Liver (tissue), 7 donors: ENCODE measurements at regions not wholly inside any gene's neighbourhood (a gene's known extent, or its start where the extent isn't known, plus 50 kb on each side); places are given as distances from the start of the nearest gene placed in this dataset.

Source experiments
- DNase-seq: peaks from one replicate; pipeline ENCODE4 v3.0.0-alpha.2; 2017; ENCODE audit warnings: low spot score
- H3K27ac ChIP-seq, 2 donors: one replicate each; pipeline ENCODE4 v1.7.0; 2013; ENCODE audit warnings: inconsistent platforms in 2 of 2, low read length in 2 of 2, control low read depth in 1 of 2, low read depth in 1 of 2, mild to moderate bottlenecking in 1 of 2
- H3K27me3 ChIP-seq, 4 donors: one replicate each; pipeline versions ENCODE4 v1.6.1 to v1.7.0; 2013; ENCODE audit warnings: low read length in 3 of 4, inconsistent platforms in 1 of 4, mild to moderate bottlenecking in 1 of 4, moderate library complexity in 1 of 4; ENCODE audit not compliant: control insufficient read depth in 4 of 4, insufficient read depth in 4 of 4
- H3K36me3 ChIP-seq, 4 donors: one replicate each; pipeline versions ENCODE4 v1.6.1 to v1.7.0; 2013; ENCODE audit warnings: low read length in 3 of 4, mild to moderate bottlenecking in 3 of 4, low read depth in 1 of 4, moderate library complexity in 1 of 4; ENCODE audit not compliant: control insufficient read depth in 4 of 4, insufficient read depth in 3 of 4
- H3K4me1 ChIP-seq, 4 donors: one replicate each; pipeline versions ENCODE4 v1.6.1 to v1.7.0; 2013; ENCODE audit warnings: low read length in 3 of 4, mild to moderate bottlenecking in 3 of 4, moderate library complexity in 1 of 4; ENCODE audit not compliant: control insufficient read depth in 4 of 4, insufficient read depth in 4 of 4
- H3K4me3 ChIP-seq, 3 donors: one replicate each; pipeline versions ENCODE4 v1.6.1 to v1.7.0; 2013; ENCODE audit warnings: low read length in 3 of 3, control low read depth in 1 of 3, low read depth in 1 of 3, mild to moderate bottlenecking in 1 of 3
- H3K9ac ChIP-seq, 2 donors: one replicate each; pipeline ENCODE4 v1.7.0; 2013; ENCODE audit warnings: low read length in 2 of 2, mild to moderate bottlenecking in 2 of 2, moderate library complexity in 2 of 2, control low read depth in 1 of 2, low read depth in 1 of 2
- H3K9me3 ChIP-seq, 4 donors: one replicate each; pipeline versions ENCODE4 v1.6.1 to v1.7.0; 2013; ENCODE audit warnings: low read length in 3 of 4; ENCODE audit not compliant: control insufficient read depth in 4 of 4
- ATF3 ChIP-seq: IDR thresholded peaks from 2 replicates; pipeline ENCODE4 v1.6.1; 2016; ENCODE audit warnings: antibody characterized with exemption
- EGR1 ChIP-seq, 2 donors: IDR thresholded peaks; 2 replicates each; pipeline ENCODE4 v1.6.1; 2016 to 2018; ENCODE audit warnings: antibody characterized with exemption in 2 of 2, low read depth in 2 of 2
- FOXA2 ChIP-seq: IDR thresholded peaks from 2 replicates; pipeline ENCODE4 v1.6.1; 2016; ENCODE audit warnings: antibody characterized with exemption
- GABPA ChIP-seq, 2 donors: IDR thresholded peaks in 1 of 2; conservative IDR thresholded peaks in 1 of 2; 2 replicates each; pipeline ENCODE4 v1.6.1; 2016; ENCODE audit warnings: antibody characterized with exemption in 2 of 2, mild to moderate bottlenecking in 1 of 2, moderate library complexity in 1 of 2
- HNF4A ChIP-seq, 2 donors: conservative IDR thresholded peaks; 2 replicates each; pipeline ENCODE4 v1.6.1; 2016; ENCODE audit warnings: antibody characterized with exemption in 2 of 2, mild to moderate bottlenecking in 2 of 2
- HNF4G ChIP-seq: IDR thresholded peaks from 2 replicates; pipeline ENCODE4 v1.6.1; 2016; ENCODE audit warnings: antibody characterized with exemption
- JUND ChIP-seq, 2 donors: IDR thresholded peaks; 2 replicates each; pipeline ENCODE4 v1.6.1; 2016; ENCODE audit warnings: antibody characterized with exemption in 2 of 2
- MAX ChIP-seq: IDR thresholded peaks from 2 replicates; pipeline ENCODE4 v1.6.1; 2016; ENCODE audit warnings: antibody characterized with exemption
- NR2F2 ChIP-seq: IDR thresholded peaks from 2 replicates; pipeline ENCODE4 v1.6.1; 2016; ENCODE audit warnings: antibody characterized with exemption
- RAD21 ChIP-seq, 2 donors: IDR thresholded peaks; 2 replicates each; pipeline ENCODE4 v1.6.1; 2016; ENCODE audit warnings: antibody characterized with exemption in 2 of 2, mild to moderate bottlenecking in 2 of 2
- REST ChIP-seq: IDR thresholded peaks from 2 replicates; pipeline ENCODE4 v1.6.1; 2016; ENCODE audit warnings: antibody characterized with exemption, mild to moderate bottlenecking
- RXRA ChIP-seq, 2 donors: IDR thresholded peaks; 2 replicates each; pipeline ENCODE4 v1.6.1; 2017 to 2018; ENCODE audit warnings: antibody characterized with exemption in 2 of 2, mild to moderate bottlenecking in 1 of 2
- SP1 ChIP-seq: IDR thresholded peaks from 2 replicates; pipeline ENCODE4 v1.6.1; 2018; ENCODE audit warnings: antibody characterized with exemption, mild to moderate bottlenecking
- TAF1 ChIP-seq: conservative IDR thresholded peaks from 2 replicates; pipeline ENCODE4 v1.6.1; 2016; ENCODE audit warnings: antibody characterized with exemption, mild to moderate bottlenecking
- YY1 ChIP-seq: IDR thresholded peaks from 2 replicates; pipeline ENCODE4 v1.6.1; 2016; ENCODE audit warnings: antibody characterized with exemption, mild to moderate bottlenecking
- ZBTB33 ChIP-seq: IDR thresholded peaks from 2 replicates; pipeline ENCODE4 v1.6.1; 2016; ENCODE audit warnings: antibody characterized with exemption
- WGBS: extraction: QIAGEN DNeasy Blood & Tissue Kit; methylation state at CpG from one replicate; pipeline ENCODE4 v1.1.7; 2013; 5-methylcytosine and 5-hydroxymethylcytosine counted together
- donor health status: healthy.
- donor health status: healthy.
- donor health status: healthy.
- donor health status: healthy.

- Histone ChIP-seq H3K27me3 (peaks cover 0 to 2% (median 0%) of the 10 kb centered on the region in 4 donors), H3K36me3 (no peaks in the 10 kb centered on the region), H3K27ac (no peak overlapping the region), H3K9ac (no peak overlapping the region), H3K9me3 (no peaks in the 10 kb centered on the region), H3K4me1 (no peaks in the 10 kb centered on the region), H3K4me3 (no peak overlapping the region)
- DNase-seq, result no peak
- no peak for TF ChIP-seq RAD21 (IDR thresholded peaks at IDR 0.05)
- TF ChIP-seq SP1, result no peak
- TF ChIP-seq RXRA (IDR thresholded peaks at IDR 0.05), result no peak
- no peak for TF ChIP-seq FOXA2
- no peak for TF ChIP-seq HNF4G
- TF ChIP-seq ATF3, result no peak
- TF ChIP-seq HNF4A (conservative IDR thresholded peaks at IDR 0.05), result no peak
- no peak for TF ChIP-seq JUND (IDR thresholded peaks at IDR 0.05)
- TF ChIP-seq REST, result no peak
- TF ChIP-seq NR2F2, result no peak
- 88% methylated on average over 2 of the region's 2 CpGs for WGBS
Measured at GRCh38 chr16:26261621-26262020, 569.9 kb downstream of the HS3ST4 start.

DNA sequence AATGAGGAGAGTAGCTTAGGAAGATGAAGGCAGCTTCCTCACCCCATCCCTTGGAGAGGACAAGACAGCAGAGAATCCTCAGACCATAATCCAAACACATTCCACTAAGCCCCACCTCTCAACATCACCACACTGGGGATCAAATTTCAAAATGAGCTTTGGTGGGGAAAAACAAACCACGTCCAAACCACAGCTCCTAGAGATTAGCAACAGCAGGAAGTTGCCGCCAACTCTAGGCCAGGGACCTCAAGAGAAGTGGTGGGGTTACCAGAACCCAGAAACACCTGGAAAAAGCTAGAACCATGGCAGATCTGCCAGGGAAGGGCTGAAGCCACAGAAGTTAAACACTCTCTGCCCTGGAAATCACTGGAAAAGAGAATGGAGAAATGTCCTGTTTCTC, 571.6 kb downstream of the HS3ST4 start:
- no peaks in the 10 kb centered on the region for H3K9me3 ChIP-seq
- no peak overlapping the region for H3K4me3 ChIP-seq
- 47% methylated on average over 2 of the region's 2 CpGs for WGBS
- TF ChIP-seq TAF1, result no peak
- TF ChIP-seq MAX, result no peak
- TF ChIP-seq NR2F2, result no peak
- TF ChIP-seq ZBTB33, result no peak
- TF ChIP-seq YY1, result no peak
- TF ChIP-seq RXRA (IDR thresholded peaks at IDR 0.05), result no peak
- no peak for TF ChIP-seq EGR1 (IDR thresholded peaks at IDR 0.05; ENCODE audit: low read depth in 2 of 2)
- no peak for TF ChIP-seq GABPA (IDR thresholded peaks at IDR 0.05 in 1 of 2, conservative IDR thresholded peaks at IDR 0.05 in 1 of 2)
- no peak for TF ChIP-seq JUND (IDR thresholded peaks at IDR 0.05)
- TF ChIP-seq REST, result no peak
- TF ChIP-seq ATF3, result no peak
- no peaks in the 10 kb centered on the region for H3K27me3 ChIP-seq
- H3K36me3 ChIP-seq, result no peaks in the 10 kb centered on the region
- no peak overlapping the region for H3K27ac ChIP-seq
- no peak overlapping the region for H3K9ac ChIP-seq
- DNase-seq, result no peak
- H3K4me1 ChIP-seq, result no peaks in the 10 kb centered on the region
